Activated CD4-positive, CD25-positive, alpha-beta regulatory T cell treated with anti-CD3 and anti-CD28 coated beads, Interleukin-2, amount 50 U/mL, for 24 hours (primary cell): ENCODE measurements at regions not wholly inside any gene's neighbourhood (a gene's known extent, or its start where the extent isn't known, plus 50 kb on each side); places are given as distances from the start of the nearest gene placed in this dataset.
A peak's percentile ranks its signal among the peaks of the same experiment; 100 is the strongest.
"Not testable (repeated sequence)": the region's sequence is repeated elsewhere in the genome, so short reads cannot be mapped to it uniquely, and the experiment has no call there.

ENCODE experiments used
- ATAC-seq, 2 donors: fragments of 150-1000 bp; cut with Tn5 transposase; one replicate each; pipeline ENCODE4 v1.10.0; 2021; ENCODE audit warnings: mild to moderate bottlenecking in 1 of 2, moderate library complexity in 1 of 2

DNA sequence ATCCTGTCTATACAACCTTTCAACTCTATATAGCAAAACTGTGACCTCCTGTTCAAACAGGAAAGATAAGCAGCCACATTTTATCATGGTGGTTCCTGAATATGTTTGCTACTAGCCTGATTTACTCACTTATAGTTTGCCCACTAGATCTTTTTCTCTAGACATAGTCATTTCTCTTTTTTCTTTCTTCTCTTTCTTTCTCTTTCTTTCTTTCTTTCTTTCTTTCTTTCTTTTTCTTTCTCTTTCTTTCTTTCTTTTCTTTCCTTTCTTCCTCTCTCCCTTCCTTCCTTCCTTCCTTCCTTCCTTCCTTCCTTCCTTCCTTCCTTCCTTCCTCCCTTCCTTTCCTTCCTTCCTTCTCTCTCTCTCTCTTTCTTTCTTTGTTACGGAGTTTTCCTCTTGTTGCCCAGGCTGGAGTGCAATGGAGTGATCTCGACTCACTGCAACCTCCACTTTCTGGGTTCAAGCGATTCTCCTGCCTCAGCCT, 142.0 kb upstream of the TBL1XR1 start:
- not testable (repeated sequence) for ATAC-seq

DNA sequence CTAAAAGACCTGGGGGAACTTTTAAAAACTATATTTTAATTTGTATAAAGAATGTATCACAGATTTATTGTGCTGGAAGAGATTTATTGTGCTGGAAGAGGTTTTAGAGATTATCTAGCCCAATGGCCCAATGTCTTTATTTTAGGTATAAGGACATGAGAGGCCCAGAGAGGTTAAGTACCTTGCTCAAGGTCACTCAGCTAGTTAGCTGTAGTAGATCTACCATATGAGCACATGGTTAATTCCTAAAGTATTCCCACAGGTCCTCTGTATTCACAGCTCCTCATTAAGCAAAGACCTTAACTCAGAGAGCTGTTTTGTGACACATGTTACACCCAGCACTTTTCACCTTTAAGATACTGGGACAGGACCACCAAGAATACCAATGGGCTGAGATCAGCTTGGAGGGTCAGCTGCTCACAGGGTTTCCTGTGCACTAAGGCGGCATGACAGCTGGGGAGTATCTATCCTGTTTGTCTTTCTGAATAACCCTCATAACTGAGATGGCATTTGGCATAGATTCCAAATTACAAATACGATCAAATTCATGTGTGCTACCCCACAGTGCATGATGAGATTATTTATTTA, 143.1 kb upstream of the TBL1XR1 start:
- ATAC-seq: no peak

DNA sequence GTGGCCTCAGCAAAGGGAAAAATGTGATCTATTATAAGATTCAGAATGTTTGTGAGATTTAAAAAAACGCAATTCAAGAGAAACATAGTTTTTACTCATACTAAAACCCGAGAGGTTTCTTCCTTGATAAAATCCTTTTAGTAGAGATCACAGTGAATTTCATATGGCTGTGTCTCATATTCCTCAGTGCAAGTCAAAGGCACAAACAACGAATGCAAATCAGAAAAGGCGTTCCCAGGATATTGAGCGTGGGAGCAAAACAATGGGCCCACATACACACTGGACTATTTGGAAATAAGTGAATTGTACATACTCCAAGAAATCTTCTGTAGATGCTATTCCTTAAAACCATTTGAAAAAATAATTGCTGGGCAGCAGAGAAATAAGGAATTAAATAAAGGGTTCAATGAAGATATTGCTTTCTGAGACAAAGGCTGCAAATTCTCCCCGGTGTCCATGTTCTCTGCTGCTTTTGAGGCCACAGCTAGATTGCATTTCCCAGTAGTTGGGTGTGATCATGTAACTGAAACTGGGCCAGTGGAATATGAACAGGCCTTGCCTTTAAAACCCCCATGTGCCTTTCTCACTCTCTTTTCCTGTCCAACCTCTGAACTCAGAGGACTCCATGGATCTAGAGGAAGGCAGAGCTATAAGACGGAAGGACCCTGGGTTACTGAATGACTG, 144.6 kb upstream of the TBL1XR1 start:
- ATAC-seq: no peak

DNA sequence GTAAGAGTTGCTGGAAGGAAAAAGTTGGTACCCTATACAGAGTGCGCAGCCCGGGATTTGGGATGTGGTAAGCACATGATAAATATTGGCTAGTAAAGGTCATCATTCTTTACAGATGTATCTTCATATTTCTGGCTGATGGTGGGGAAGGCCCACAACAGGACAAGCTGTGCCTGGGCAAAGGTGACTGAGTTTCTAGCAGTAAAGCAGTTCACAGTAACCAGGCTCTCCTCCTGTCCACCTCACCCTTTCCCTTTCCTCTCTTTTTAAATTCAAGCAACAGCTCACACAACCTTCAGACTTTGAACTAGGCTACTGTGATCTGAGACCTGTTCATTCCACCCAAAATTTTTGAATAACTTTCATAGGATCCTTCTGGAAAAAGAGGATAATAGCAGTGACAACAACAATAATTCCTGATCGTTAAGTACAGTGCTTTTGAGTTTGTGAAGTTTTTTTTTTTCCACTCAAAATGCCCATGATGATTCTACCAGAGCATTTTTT, 145.9 kb upstream of the TBL1XR1 start:
- no peak for ATAC-seq

DNA sequence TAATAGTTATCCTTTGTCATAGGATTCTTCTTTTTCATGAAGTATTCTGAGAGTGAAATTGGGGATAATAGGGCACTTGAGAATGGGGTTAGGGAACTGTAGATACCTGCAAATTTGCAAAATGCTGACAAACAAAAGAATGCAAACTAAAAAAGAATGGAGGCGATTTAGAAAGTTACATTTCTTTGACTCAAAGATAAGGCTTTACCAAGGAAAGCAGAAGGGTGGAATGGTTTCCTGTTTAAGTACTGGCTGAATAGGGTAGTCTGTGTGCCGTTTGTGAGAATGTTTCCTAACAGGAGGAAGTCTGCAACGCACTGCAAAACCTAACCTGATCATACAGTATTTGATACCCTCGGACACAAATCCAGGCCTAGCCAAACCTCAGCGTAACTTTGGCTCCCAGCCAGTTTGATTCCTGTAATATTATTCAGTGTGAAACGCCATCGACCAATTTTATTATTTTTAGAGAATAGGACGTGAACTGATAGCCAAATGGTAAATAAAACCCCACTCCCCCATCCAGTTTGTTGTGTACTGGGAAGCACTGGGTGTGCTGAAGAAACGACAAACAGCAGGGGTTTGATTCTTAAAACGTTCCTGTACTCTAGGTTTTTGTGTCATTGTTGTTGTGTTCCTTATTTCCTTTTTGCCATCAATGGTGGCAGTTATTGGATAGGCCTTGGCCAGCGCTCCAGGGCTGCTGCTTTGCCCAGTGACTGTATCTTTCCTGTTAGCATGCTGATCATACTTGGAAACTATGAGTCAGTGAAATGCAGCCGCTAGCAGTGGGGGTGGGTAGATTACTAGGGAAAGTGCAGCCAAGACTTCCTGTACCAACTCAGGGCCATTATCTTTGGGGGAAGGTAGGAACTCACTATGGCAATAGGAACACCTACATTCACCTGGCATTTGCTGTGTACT, 148.0 kb upstream of the TBL1XR1 start:
- peak; percentile 80 to 85 for ATAC-seq

DNA sequence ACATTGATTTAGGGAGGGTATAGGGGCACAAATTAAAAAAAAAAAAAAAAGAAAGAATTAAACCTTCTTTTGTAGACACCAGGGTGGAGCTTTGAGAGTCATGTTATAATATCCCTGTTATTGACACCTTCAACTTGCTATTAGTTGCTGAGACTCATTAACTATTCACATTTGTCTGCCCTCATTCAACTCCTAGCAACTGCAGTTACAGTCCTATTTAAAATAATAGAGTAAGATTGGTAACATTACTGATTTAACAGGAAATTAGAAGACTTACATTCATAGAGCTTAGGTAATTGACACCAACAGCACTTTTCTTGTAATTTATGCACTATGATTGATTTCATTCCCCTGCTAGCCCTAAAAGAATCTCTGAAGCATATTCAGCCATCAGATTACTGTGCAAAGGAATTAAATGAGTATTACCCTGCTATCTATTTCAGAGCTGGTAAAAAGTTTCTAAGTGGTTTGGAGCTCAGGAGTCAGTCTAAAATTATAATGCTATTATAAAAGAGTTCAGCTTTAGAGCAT, 148.8 kb upstream of the TBL1XR1 start:
- ATAC-seq: peak; percentile 75 to 84

DNA sequence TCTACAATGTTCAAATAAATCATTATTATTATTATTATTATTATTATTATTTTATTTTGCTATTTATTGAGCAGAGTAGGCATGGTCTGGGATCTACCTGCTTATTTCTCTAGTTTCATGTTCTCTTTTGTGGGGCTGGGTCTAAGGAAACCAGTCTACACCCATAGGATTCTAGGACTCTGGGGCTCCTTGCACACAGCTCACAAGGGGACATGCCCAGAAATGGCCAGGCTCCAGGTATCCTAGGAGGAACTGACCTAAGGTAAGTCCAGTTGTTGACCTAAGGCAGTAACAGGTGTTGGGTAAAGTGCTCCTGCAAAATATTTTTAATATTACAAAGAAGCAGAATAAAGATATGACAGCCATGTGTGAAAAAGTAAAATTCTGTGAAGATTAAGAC, 149.6 kb upstream of the TBL1XR1 start:
- ATAC-seq: no peak

DNA sequence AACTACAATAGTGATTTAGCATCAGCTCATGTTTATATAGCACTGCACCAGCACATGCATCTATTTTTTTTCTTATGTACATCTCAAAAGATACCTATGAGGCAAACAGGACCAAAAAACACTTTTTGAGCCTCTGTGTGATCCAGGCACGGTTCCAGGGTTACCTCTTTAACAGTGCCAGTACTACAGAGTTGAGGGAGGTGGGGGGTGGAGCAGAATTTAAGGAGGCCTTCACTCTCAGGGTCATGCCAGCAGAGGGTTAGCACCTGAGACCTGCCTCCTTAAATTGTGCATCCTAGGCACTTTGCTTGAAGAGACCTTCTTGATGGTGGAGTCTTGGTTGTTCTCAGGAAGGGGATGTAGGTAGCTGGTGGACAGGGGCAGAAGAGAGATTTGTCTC, 150.3 kb upstream of the TBL1XR1 start:
- ATAC-seq: no peak

DNA sequence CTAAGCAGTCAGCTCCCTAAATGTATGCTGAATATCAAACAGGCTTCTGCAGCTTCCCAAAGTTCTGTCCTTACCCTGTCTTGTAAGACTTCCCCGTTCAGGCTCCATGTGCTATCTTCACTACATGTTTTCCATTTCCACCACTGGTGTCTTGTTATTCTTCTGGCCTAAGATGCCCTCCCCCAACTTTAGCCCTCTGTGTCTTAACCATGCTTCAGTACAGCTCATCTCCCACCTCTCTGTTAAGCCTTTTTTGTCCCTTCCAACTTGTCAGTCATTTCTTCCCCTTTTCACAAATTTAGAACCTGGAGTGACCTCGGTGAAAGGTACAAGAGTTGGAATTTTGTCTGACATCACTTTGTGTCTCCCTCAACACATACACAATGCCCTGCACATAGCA, 151.7 kb upstream of the TBL1XR1 start:
- ATAC-seq: no peak

DNA sequence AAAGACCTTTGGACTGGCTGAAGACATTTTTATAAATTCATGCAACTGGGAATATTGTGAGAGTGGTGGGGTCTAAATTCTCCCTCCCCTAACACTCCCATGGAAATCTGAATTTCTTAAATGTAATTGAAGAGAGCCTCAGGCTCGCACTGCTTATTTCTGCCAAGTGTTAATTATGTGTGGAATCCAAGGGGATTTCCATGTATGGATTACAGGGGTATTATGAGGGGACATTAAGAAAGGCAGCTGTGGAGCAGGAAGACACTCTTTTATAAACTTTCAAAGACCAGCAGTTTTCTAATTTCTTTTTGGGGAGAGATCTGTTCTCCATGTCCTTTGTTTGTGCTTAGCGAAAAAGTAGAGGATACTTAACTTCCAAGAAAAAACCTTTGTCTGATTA, 152.1 kb upstream of the TBL1XR1 start:
- no peak for ATAC-seq

DNA sequence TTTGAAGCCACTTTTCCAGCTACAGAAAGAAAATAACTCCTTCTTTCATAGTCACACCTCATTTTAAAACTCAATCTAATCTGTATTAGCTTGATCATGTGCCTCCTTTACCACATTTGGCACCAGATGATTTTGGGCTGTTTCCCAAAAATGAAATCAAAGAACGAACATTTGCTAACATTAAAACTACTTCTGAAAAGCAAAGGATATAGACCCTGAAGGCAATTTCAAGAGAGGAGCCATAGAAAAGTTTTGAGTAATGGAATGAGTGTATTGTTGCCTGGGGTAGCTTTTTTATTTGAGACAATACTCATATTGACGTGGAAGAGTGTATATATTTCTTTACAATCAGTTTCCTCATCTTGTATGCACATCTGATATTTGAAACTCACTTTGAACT, 152.8 kb upstream of the TBL1XR1 start:
- no peak for ATAC-seq

DNA sequence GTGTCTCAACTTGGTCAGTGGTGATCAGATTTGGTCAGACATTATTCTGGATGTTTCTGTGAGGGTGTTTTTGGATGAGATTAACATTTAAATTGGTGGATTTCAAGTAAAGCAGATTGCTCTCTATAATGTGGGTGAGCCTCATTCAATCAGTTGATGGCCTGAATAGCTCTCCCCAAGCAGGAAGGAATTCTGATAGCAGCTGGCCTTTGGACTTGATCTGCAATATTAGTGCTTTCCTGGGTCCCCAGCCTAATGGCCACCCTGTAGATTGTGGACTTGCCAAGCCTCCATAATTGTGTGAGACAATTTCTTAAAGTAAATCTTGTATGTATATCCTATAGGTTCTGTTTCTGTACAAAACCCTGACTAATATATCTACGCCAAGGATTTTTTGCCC, 153.9 kb upstream of the TBL1XR1 start:
- no peak for ATAC-seq

DNA sequence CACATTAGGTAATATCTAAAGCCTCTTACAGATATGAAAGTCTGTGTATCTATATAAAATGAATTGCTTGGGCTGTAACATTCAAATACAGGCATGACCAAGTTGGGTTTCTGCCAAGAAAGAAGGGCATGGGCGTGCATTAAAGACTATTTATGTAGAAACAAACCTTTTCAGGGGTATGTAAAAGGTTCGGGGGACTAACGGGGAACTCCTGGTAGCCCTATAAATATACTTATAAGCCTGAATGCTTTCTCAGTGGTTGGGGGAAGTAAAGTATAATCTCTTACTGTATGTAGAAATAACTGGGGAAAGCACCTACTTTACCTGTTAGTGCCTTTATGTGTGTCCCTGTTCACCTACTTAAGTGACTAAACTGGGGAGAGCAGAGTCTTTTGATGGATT, 154.5 kb upstream of the TBL1XR1 start:
- peak; percentile 93 to 97 for ATAC-seq

DNA sequence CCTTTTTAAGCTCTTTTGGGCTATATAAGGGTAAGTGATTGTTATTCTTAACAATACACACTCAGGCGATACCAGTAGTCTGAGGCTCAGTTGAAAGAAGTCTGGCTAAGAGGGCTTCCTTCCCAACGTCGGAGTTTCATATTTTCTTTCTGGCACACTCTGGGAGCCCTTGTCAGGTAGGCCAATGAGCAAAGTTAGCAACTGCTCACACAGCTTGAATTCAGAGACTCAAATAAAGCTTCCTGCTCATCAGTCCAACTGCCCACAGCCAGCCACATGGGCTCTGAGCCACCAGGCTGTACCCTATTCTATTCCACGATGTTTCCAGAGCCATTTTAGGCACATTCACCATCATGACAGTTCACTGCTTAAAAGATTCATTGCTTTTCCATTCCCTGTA, 155.1 kb upstream of the TBL1XR1 start:
- no peak for ATAC-seq

DNA sequence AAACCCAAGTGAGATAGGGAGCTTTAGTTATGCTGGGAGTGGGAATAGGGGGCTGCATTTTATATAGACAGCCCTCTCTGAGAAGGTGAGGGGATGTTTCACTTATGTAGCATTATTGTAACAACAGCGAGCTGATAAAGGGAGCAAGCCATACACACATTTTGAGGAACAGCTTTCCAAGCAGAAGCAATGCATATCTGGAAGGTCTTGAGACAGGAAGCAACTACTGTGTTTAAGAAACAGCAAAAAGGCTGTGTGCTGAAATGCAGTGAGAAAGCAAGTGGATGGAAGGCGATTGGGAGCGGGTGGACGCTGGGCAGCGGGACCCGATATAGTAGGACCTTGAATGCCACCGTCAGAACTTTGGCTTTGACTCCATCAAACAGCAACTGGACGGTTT, 155.9 kb upstream of the TBL1XR1 start:
- no peak for ATAC-seq

DNA sequence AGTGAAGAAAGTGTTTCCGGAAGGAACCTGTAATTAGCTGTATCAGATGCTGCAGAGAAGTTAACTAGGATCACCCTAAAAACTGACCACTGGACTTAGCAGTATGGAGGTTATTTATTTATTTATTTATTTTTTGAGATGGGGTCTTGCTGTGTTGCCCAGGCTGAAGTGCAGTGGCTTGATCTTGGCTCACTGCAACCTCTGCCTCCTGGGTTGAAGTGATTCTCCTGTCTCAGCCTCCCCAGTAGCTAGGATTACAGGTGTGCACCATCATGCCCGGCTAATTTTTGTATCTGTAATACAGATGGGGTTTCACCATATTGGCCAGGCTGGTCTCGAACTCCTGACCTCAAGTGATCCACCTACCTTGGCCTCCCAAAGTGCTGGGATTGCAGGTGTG, 156.6 kb upstream of the TBL1XR1 start:
- ATAC-seq: not testable (repeated sequence)

DNA sequence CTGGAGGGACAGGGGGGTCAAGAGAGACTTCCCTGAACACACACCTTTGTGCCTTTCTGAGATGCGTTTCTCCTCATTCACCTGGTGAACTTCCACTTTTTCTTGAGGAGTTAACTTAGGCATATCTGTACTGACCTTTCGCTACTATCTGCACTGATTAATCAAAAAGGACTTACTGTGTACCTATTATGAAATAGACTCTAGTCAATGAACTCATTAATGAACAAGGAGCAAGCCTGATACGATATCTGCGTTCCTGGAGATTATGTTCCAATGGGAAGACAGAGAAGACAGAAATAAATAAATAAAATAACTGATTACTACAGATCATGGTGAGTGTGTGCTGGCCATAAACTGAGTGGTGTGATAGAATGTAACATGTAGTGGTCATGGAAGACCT, 157.2 kb upstream of the TBL1XR1 start:
- ATAC-seq: no peak

DNA sequence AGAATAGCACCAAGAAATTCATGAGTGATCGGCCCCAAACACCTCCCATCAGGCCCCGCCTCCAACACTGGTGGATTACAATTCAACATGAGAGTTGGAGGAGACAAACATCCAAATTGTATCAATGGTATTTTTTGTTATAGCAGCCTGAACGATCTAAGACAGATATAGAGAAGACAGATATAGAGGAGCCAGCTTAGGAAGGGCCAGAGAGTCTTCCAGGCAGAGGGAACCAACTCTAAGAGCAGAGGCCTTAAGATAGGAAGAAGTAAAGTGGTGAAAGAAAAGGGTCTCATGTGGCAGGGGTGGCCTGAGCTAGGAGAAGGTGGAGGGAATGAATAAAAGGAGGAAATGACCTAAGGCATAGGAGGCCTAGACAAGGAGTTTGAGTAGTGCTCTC, 158.8 kb upstream of the TBL1XR1 start:
- ATAC-seq: no peak

DNA sequence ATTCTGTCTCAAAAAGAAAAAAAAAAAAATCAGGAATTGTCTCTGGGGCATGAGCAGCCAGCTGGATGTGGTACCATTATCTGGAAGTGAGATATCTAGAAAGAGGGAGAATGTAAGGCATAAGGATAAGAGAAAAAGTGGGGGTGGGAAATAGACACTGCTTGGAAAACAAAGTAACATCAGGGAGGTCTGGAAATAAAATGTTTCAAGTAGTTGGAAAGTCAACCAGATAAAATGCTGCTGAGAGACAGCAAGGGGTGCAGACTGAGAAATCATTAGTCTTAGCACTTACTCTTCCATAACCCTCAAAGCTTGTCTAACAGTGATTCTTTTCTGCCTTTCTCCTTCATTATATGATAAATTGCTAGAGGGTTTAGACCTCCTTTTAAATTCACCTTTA, 159.7 kb upstream of the TBL1XR1 start:
- no peak for ATAC-seq

DNA sequence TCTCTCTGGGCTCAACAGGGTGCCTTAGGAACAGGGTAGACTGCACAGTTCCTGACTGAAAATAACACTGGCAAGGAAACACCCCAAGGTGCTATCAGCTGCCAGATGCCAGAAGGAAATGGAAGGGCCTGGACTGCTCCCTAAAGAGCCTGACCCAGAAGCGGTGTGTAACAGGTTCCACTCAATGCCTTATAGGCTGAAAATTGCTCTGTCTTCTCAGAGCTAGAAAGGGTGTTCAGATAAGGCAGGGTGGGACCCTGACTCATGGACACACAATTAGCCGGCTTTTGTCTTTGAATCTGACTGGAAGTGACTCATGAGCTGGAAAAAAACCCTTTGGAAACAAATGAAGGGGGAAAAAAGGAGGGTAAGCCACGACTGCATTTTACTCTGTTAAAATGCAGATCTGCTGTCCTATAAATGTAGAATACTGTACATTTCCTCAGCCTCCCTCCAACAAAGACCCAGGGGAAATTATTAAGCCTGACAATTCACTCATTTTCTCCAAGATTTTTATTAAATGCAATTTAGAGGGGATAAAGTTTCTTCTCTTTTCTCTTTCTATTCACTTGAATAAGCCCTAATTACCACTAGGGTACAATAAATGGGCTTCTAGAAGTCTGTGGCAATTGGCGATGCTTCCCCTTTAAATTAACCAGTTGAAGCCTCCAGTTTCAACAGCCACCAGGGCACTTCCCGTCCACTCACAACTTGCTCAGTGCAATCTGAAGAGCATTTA, 160.2 kb upstream of the TBL1XR1 start:
- ATAC-seq: peak; percentile 21 to 29

DNA sequence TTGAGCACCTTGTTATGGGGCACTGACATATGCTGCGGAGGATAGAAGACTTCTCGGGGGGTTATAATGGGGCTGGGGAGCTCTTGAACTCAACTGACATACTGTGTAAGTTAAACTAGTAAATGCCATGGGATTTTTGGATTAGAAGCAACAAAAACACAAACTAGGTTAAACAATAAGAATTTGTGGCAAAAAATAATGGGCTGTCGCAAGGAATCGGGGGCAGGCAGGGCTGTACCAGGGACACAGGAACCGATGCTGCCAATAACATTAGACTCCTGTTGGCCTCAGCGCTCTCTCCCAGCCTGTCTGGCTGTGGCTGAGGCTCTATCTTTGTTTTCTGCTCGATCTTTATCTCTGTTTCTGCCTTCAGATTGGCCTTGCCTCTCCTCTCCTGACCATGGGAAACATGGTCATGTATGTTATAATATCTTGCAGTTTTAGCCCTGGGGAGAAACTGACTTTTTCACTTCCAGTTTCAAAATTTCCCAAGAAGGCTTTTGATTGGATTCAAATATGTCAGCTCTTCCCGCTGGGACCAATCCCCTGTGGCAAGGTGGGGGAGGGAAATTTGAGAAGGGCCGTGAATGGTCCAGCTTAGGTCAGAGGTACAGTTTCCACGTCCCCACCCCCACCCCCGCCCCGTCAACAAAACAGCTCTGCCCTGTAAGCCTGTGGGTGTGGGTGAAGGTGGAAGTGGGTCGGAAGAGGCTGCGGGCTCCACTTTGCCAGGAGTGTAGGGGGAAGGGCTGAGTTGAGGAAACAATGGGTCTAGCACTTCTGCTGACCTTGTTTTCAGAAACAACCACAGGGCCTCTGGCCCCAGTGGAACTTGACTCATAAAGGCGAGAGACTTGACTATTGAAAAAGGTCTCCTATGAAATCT, 161.1 kb upstream of the TBL1XR1 start:
- ATAC-seq: peak; percentile 13 to 22
